Kidney epithelial cell (primary cell): ENCODE measurements at regions not wholly inside any gene's neighbourhood (a gene's known extent, or its start where the extent isn't known, plus 50 kb on each side); places are given as distances from the start of the nearest gene placed in this dataset.

Source experiments
- DNase-seq: peaks from one replicate; pipeline ENCODE4 v3.0.0-alpha.2; 2010; ENCODE audit warnings: low read depth
- H3K27me3 ChIP-seq: 2 replicates; pipeline ENCODE4 v1.6.0; 2011; ENCODE audit warnings: low read length; ENCODE audit not compliant: control insufficient read depth, insufficient read depth
- H3K36me3 ChIP-seq: 2 replicates; pipeline ENCODE4 v1.5.1; 2011; ENCODE audit warnings: low read length; ENCODE audit not compliant: control insufficient read depth, insufficient read depth
- H3K4me3 ChIP-seq: 2 replicates; pipeline ENCODE4 v1.5.1; 2011; ENCODE audit warnings: low read depth, mild to moderate bottlenecking, control low read depth, low read length
- TF ChIP-seq, protein P1 (sequence below): IDR thresholded peaks from 2 replicates; pipeline ENCODE4 v1.5.1; 2011; ENCODE audit warnings: mild to moderate bottlenecking, moderate library complexity, low read length, control low read depth, inconsistent platforms; ENCODE audit not compliant: insufficient read depth, poor library complexity, severe bottlenecking

DNA sequence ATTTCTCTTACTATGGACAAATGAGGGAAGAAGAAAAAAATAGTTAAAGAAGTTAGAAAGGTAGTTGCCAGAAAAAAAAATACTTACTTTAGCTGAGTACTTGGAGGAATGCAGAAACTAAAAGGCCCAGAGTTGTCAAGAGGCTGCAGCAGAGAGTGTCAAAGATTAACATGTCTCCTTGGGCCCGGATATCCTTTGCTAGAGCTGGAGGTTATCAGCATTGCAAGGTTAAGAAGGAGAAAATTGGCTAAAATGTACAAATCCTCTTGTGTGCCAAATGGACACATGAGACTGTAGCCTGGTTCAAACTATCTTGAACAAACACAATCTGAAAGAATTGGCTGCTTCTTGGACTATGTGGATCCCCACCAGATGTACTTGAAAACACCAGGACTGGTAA lies 377.0 kb downstream of the SEMA3D start:
- Histone ChIP-seq H3K4me3 (no peak overlapping the region), H3K27me3 (no peaks in the 10 kb centered on the region), H3K36me3 (no peaks in the 10 kb centered on the region)
- TF ChIP-seq, protein P1, sequence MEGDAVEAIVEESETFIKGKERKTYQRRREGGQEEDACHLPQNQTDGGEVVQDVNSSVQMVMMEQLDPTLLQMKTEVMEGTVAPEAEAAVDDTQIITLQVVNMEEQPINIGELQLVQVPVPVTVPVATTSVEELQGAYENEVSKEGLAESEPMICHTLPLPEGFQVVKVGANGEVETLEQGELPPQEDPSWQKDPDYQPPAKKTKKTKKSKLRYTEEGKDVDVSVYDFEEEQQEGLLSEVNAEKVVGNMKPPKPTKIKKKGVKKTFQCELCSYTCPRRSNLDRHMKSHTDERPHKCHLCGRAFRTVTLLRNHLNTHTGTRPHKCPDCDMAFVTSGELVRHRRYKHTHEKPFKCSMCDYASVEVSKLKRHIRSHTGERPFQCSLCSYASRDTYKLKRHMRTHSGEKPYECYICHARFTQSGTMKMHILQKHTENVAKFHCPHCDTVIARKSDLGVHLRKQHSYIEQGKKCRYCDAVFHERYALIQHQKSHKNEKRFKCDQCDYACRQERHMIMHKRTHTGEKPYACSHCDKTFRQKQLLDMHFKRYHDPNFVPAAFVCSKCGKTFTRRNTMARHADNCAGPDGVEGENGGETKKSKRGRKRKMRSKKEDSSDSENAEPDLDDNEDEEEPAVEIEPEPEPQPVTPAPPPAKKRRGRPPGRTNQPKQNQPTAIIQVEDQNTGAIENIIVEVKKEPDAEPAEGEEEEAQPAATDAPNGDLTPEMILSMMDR: no peak
- no peak for DNase-seq

DNA sequence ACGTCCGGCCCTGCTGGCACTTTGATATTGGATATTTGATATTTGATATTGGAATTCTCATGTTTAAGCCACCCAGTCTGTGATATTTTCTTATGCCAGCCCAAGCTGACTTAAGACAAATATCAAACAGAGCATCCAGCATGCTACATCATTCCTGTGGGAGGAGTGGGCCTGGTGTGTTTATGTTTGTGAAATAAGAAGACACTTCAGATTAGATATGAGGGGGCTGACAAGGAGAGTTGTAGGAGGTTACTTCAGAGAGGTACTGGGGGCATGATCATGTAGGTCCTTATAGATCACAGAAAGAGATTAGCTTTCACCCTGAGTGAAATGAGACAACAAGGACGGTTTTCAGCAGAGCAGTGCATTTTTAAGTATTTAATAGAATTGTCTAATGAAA lies 382.9 kb downstream of the SEMA3D start:
- TF ChIP-seq, protein P1: no peak
- Histone ChIP-seq H3K36me3 (no peaks in the 10 kb centered on the region), H3K27me3 (no peaks in the 10 kb centered on the region), H3K4me3 (no peak overlapping the region)
- no peak for DNase-seq

DNA sequence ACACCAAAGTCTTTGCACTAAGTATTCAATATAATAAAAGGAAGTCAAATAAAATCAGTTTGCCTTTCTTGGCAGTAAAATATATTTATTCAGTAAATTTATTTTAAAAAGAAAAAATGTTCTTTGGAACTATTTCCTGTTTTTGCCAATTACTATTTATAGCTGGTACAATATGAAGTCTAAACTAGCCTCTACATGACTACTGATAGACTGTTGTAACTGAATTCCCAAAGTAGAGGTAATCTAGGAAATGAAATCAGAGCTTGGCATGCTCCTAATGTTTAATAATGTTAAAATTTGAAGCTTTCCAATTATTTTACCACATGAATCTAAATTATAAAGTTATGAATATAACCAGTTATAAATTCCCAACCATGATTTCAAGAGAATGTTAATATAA lies 385.5 kb downstream of the SEMA3D start:
- no peak overlapping the region for H3K4me3 ChIP-seq
- H3K27me3 ChIP-seq: no peaks in the 10 kb centered on the region
- DNase-seq: no peak
- TF ChIP-seq, protein P1: no peak
- no peaks in the 10 kb centered on the region for H3K36me3 ChIP-seq

DNA sequence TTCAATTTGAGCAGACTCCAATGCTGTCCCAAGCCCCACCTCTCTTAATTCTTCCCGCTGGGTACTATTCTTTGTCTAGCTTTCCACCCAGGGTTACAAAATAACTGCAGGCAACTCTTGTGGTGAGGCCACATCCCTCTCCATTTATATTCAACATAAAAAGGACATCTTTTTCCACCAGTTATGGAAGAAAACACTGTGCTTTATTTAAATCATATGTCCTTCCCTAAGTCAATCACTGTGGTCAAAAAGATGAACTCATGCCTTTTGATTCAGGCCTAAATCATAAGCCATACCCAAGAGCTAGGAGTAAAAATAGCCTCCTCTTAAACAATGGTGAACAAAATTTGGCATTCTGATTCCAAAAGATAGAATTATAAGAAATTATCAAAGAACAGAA lies 386.0 kb downstream of the SEMA3D start:
- TF ChIP-seq, protein P1: no peak
- Histone ChIP-seq H3K27me3 (no peaks in the 10 kb centered on the region), H3K4me3 (no peak overlapping the region), H3K36me3 (no peaks in the 10 kb centered on the region)
- DNase-seq: no peak

DNA sequence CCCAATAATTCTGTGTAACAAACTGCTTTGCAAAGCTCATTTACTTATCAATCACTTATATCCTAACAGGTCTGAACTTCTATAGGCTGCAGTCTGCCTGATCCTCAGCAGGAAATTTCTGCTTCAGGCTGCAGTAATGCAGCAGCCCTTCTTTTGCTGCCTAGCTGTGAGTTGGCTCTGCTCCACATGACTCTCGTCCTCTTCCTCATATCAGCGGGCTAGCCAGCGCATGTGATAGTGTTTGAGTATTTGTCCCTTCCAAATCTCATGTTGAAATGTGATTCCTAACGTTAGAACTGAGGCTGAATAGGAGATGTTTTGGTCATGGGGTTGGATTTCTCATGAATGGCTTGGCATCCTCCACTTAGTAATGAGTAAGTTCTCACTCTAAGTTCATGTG lies 387.8 kb downstream of the SEMA3D start:
- no peak overlapping the region for H3K4me3 ChIP-seq
- no peak for DNase-seq
- no peaks in the 10 kb centered on the region for H3K27me3 ChIP-seq
- TF ChIP-seq, protein P1: no peak
- H3K36me3 ChIP-seq: no peaks in the 10 kb centered on the region

DNA sequence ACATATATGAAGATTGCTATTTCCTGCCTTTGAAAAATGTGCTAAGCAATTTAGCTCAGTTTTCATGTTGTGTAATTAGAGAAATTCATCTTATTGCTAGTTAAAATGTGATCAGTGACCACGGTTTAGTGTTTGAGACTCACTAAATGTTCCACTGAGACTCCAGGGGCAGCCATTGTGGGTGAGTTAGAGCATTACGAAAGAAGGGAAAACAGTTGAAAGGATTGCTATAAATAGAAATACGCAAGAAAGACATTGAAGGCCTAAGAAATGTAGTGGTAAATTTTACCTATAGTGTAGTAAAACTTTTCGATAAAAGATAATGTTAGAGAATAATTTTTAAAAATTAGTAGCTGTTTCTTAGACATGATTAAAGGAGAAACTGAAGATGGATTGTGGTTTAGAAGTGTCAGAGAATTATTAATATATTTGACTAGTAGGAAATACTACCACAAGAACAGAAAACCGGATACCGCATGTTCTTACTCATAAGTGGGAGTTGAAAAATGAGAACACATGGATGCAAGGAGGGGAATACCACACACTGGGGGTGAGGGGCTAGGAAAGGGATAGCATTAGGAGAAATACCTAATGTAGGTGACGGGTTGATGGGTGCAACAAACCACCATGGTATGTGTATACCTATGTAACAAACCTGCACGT lies 394.5 kb downstream of the SEMA3D start:
- no peaks in the 10 kb centered on the region for H3K36me3 ChIP-seq
- DNase-seq: no peak
- no peaks in the 10 kb centered on the region for H3K27me3 ChIP-seq
- TF ChIP-seq, protein P1: no peak
- no peak overlapping the region for H3K4me3 ChIP-seq
